SK-N-SH (cell line): ENCODE measurements at regions not wholly inside any gene's neighbourhood (a gene's known extent, or its start where the extent isn't known, plus 50 kb on each side); places are given as distances from the start of the nearest gene placed in this dataset.

Experiments used
- CTCF ChIA-PET: fragments of 300-600, 350-600 bp; formaldehyde crosslinking; extraction: SDS; loops from one replicate; lab custom pipeline; 2021; lab: Yijun Ruan, JAX
- POLR2A ChIA-PET: fragments of 350-600 bp; sonication (Branson Sonifier 250); formaldehyde crosslinking; extraction: SDS; loops from one replicate; lab custom pipeline; 2020; ENCODE audit warnings: antibody characterized with exemption, inconsistent platforms; lab: Yijun Ruan, JAX
- DNase-seq: peaks from one replicate; pipeline ENCODE4 v3.0.0; 2012
- H2AFZ ChIP-seq: fragments of 200-600 bp; sonication (generic); 2 replicates; pipeline ENCODE4 v1.8.1; 2016; ENCODE audit warnings: antibody characterized with exemption, mild to moderate bottlenecking, low read depth
- H3F3A ChIP-seq: fragments of 200-600 bp; sonication (generic); replicated peaks from 2 replicates; pipeline ENCODE3; 2016; ENCODE audit warnings: antibody characterized with exemption, mild to moderate bottlenecking; ENCODE audit not compliant: insufficient read depth
- H3K27ac ChIP-seq, 2 experiments: fragments of 200-500 bp in 1 of 2; fragments of 200-600 bp in 1 of 2; sonication (Bioruptor generic) in 1 of 2; sonication (generic), shearing (Covaris generic) in 1 of 2; 2 replicates each; pipeline versions ENCODE4 v1.5.1 to v1.6.1; 2014 to 2016; ENCODE audit warnings: low read depth in 2 of 2, inconsistent platforms in 1 of 2, low read length in 1 of 2, mild to moderate bottlenecking in 1 of 2, mixed read lengths in 1 of 2
- H3K27me3 ChIP-seq: fragments of 200-600 bp; sonication (generic), shearing (Covaris generic); 2 replicates; pipeline ENCODE4 v1.6.1; 2016; ENCODE audit warnings: mixed run types; ENCODE audit not compliant: insufficient read depth
- H3K36me3 ChIP-seq, 2 experiments: fragments of 200-500 bp in 1 of 2; fragments of 200-600 bp in 1 of 2; sonication (Bioruptor generic) in 1 of 2; sonication (generic) in 1 of 2; replicated peaks in 1 of 2; 2 replicates each; pipeline versions ENCODE3 to v1.5.1; 2014 to 2016; ENCODE audit warnings: low read length in 1 of 2, mild to moderate bottlenecking in 1 of 2; ENCODE audit not compliant: insufficient read depth in 2 of 2, control insufficient read depth in 1 of 2
- H3K4me1 ChIP-seq, 2 experiments: fragments of 200-500 bp in 1 of 2; fragments of 200-600 bp in 1 of 2; sonication (Bioruptor generic) in 1 of 2; sonication (generic), shearing (Covaris generic) in 1 of 2; 2 replicates each; pipeline versions ENCODE4 v1.5.1 to v1.6.1; 2014 to 2016; ENCODE audit warnings: low read depth in 1 of 2, low read length in 1 of 2, mixed run types in 1 of 2; ENCODE audit not compliant: insufficient read depth in 2 of 2, control insufficient read depth in 1 of 2
- H3K4me2 ChIP-seq: fragments of 200-600 bp; sonication (generic), shearing (Covaris generic); 2 replicates; pipeline ENCODE4 v1.6.1; 2017; ENCODE audit warnings: mixed run types
- H3K4me3 ChIP-seq, 2 experiments: fragments of 200-500 bp in 1 of 2; fragments of 200-600 bp in 1 of 2; sonication (Bioruptor generic) in 1 of 2; sonication (generic), shearing (Covaris generic) in 1 of 2; 2 replicates each; pipeline versions ENCODE4 v1.5.1 to v1.8.1; 2014 to 2016; ENCODE audit warnings: low read depth in 2 of 2, inconsistent platforms in 1 of 2, low read length in 1 of 2, mild to moderate bottlenecking in 1 of 2, mixed read lengths in 1 of 2, moderate library complexity in 1 of 2
- H3K79me2 ChIP-seq: fragments of 200-600 bp; sonication (generic); 2 replicates; pipeline ENCODE4 v1.8.1; 2017; ENCODE audit warnings: mild to moderate bottlenecking; ENCODE audit not compliant: insufficient read depth
- H3K9ac ChIP-seq: fragments of 200-600 bp; sonication (generic); 2 replicates; pipeline ENCODE4 v1.6.1; 2017; ENCODE audit warnings: mixed run types
- H3K9me2 ChIP-seq: fragments of 200-600 bp; sonication (generic); 2 replicates; pipeline ENCODE4 v1.6.1; 2017; ENCODE audit warnings: mixed run types
- H3K9me3 ChIP-seq: fragments of 200-600 bp; sonication (generic); 2 replicates; pipeline ENCODE4 v1.6.1; 2017; ENCODE audit warnings: mixed run types, mild to moderate bottlenecking, moderate library complexity
- H4K20me1 ChIP-seq: fragments of 200-600 bp; sonication (generic); 2 replicates; pipeline ENCODE4 v1.6.1; 2017; ENCODE audit warnings: mild to moderate bottlenecking, mixed run types; ENCODE audit not compliant: insufficient read depth
- CTCF ChIP-seq: fragments of 200-600 bp; sonication (generic); IDR thresholded peaks from 2 replicates; pipeline ENCODE4 v1.6.1; 2017; ENCODE audit warnings: antibody characterized with exemption, mild to moderate bottlenecking, moderate library complexity
- EP300 ChIP-seq, 2 experiments: IDR thresholded peaks; 2 replicates each; pipeline versions ENCODE4 v1.4.0 to v1.6.1; 2012; ENCODE audit warnings: borderline replicate concordance in 1 of 2, low read depth in 1 of 2, low read length in 1 of 2
- EZH2phosphoT487 ChIP-seq: fragments of 200-600 bp; sonication (generic); IDR thresholded peaks from 2 replicates; pipeline ENCODE4 v1.6.1; 2017; ENCODE audit warnings: low read depth, mixed run types, mild to moderate bottlenecking, antibody characterized with exemption, moderate library complexity, borderline replicate concordance
- FOSL2 ChIP-seq: IDR thresholded peaks from 2 replicates; pipeline ENCODE4 v1.4.0; 2012; ENCODE audit warnings: low read depth, mild to moderate bottlenecking, moderate library complexity, borderline replicate concordance
- FOXJ3 ChIP-seq: sonication (generic); formaldehyde crosslinking; IDR thresholded peaks from 2 replicates; pipeline ENCODE4 v1.5.1; 2020; ENCODE audit warnings: mild to moderate bottlenecking, missing genetic modification reagents
- GATA2 ChIP-seq: sonication (generic); formaldehyde crosslinking; IDR thresholded peaks from 2 replicates; pipeline ENCODE4 v1.5.0; 2020; ENCODE audit warnings: mild to moderate bottlenecking, missing genetic modification reagents
- IRF3 ChIP-seq: fragments of 150-350 bp; IDR thresholded peaks from 2 replicates; pipeline ENCODE4 v1.6.1; 2016; ENCODE audit warnings: mild to moderate bottlenecking, low read depth, low read length
- JUND ChIP-seq: IDR thresholded peaks from 2 replicates; pipeline ENCODE4 v1.4.0; 2012
- MAX ChIP-seq: IDR thresholded peaks from 2 replicates; pipeline ENCODE4 v1.4.0; 2012; ENCODE audit warnings: low read depth
- NRF1 ChIP-seq: IDR thresholded peaks from 2 replicates; pipeline ENCODE4 v1.6.1; 2012; ENCODE audit warnings: low read depth, mild to moderate bottlenecking, low read length
- POLR2AphosphoS5 ChIP-seq: IDR thresholded peaks from 2 replicates; pipeline ENCODE4 v1.6.1; 2012; ENCODE audit warnings: low read depth, low read length
- REST ChIP-seq: IDR thresholded peaks from 2 replicates; pipeline ENCODE4 v1.6.1; 2012; ENCODE audit warnings: mild to moderate bottlenecking, low read depth, low read length, moderate library complexity
- SIN3A ChIP-seq: IDR thresholded peaks from 2 replicates; pipeline ENCODE4 v1.6.1; 2012; ENCODE audit warnings: low read depth, mild to moderate bottlenecking, low read length, moderate library complexity, borderline replicate concordance
- TCF12 ChIP-seq: IDR thresholded peaks from 2 replicates; pipeline ENCODE4 v1.4.0; 2012
- ZBTB33 ChIP-seq: IDR thresholded peaks from 2 replicates; pipeline ENCODE4 v1.4.0; 2012; ENCODE audit warnings: low read depth, borderline replicate concordance
- whole genome bisulfite sequencing: methylation state at CpG from one replicate; pipeline ENCODE4 v1.1.6; 2017; ENCODE audit warnings: low lambda C conversion rate; 5-methylcytosine and 5-hydroxymethylcytosine counted together

- no peak for TF ChIP-seq FOXJ3 (CRISPR knock-in tag)
- TF ChIP-seq, all 33 proteins: peak for 0
Observed at GRCh38 chr4:180031330-180031729, 2211.9 kb upstream of the TENM3 start (continued).

- H3K36me3 ChIP-seq = no peaks in the 10 kb centered on the region
- no peak overlapping the region for H2AFZ ChIP-seq
- H3K4me2 ChIP-seq = no peak overlapping the region
- H4K20me1 ChIP-seq = no peaks in the 10 kb centered on the region
- no peak overlapping the region for H3K27ac ChIP-seq
- H3K4me3 ChIP-seq = no peak overlapping the region
- TF ChIP-seq IRF3 = no peak
- TF ChIP-seq POLR2AphosphoS5 = no peak
- TF ChIP-seq EP300 (IDR thresholded peaks at IDR 0.05; ENCODE audit: borderline replicate concordance in 1 of 2, low read depth in 1 of 2, low read length in 1 of 2) = no peak
- TF ChIP-seq NRF1 = no peak
- TF ChIP-seq SIN3A = no peak
- H3K9me2 ChIP-seq = no peaks in the 10 kb centered on the region
- no peaks in the 10 kb centered on the region; the same call in 1 of the 2 replicates for H3K9me3 ChIP-seq
- H3K9ac ChIP-seq = no peak overlapping the region
- CTCF ChIA-PET = no interaction called here
- H3F3A ChIP-seq = no peaks in the 10 kb centered on the region
- no peaks in the 10 kb centered on the region for H3K4me1 ChIP-seq
- no peak for DNase-seq
- 0% methylated on average over 1 of the region's 1 CpG for WGBS
- POLR2A ChIA-PET = no interaction called here
- H3K27me3 ChIP-seq = no peaks in the 10 kb centered on the region
- H3K79me2 ChIP-seq = no peaks in the 10 kb centered on the region
Observed at GRCh38 chr4:180041576-180041975, 2201.6 kb upstream of the TENM3 start.

GRCh38 chr4:180052629-180053028, 2190.6 kb upstream of the TENM3 start:
- TF ChIP-seq MAX = no peak
- TF ChIP-seq IRF3 = no peak
- no peak for TF ChIP-seq GATA2 (CRISPR knock-in tag)
- no peak for TF ChIP-seq POLR2AphosphoS5
- no peak for TF ChIP-seq SIN3A
- TF ChIP-seq EZH2phosphoT487 = no peak
- TF ChIP-seq JUND = no peak
- no peak for TF ChIP-seq FOSL2
- TF ChIP-seq CTCF = no peak
- TF ChIP-seq REST = no peak
- no peak for TF ChIP-seq ZBTB33
- TF ChIP-seq TCF12 = no peak
- Histone ChIP-seq H3K9ac (no peak overlapping the region), H3K79me2 (no peaks in the 10 kb centered on the region), H3K9me3 (no peaks in the 10 kb centered on the region), H3K36me3 (no peaks in the 10 kb centered on the region), H3K4me2 (no peak overlapping the region), H4K20me1 (no peaks in the 10 kb centered on the region), H3K27ac (no peak overlapping the region), H3K27me3 (peaks cover 10% of the 10 kb centered on the region), H2AFZ (no peak overlapping the region), H3F3A (no peaks in the 10 kb centered on the region), H3K4me3 (no peak overlapping the region), H3K4me1 (no peaks in the 10 kb centered on the region), H3K9me2 (no peaks in the 10 kb centered on the region)
- 0% methylated on average over 6 of the region's 7 CpGs for WGBS
- ChIA-PET POLR2A (no interaction called here), CTCF (no interaction called here)
- DNase-seq = no peak
